ENCODE measurements at regions not wholly inside any gene's neighbourhood (a gene's known extent, or its start where the extent isn't known, plus 50 kb on each side); places are given as distances from the start of the nearest gene placed in this dataset.

DNA sequence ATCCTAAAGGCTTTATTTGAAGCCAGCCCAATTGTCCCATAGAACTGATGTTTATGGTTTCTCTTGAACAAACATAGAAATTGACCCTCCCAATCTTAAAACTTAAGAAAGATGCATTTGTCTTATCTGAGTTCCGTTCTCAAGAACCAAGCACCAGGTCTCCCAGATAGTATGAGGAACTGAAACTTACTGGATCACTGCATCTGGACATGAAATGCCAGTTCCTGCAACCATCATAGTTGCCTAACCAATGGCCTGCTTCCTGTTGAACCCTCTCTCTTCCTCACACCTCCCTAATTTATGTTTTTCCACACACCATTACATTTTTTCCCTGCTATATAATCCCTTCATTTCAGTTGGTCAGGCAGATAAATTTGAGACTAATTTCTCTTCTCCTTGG is 478.9 kb downstream of the HTR1A start:
- no peaks in the 10 kb centered on the region for H3K36me3 ChIP-seq (ENCODE audit: control insufficient read depth in 2 of 4, insufficient read depth in 4 of 4, low read length in 3 of 4)
- no peak for TF ChIP-seq POLR2A (IDR thresholded peaks at IDR 0.05; ENCODE audit: control extremely low read depth in 1 of 2, low read depth in 2 of 2, low read length in 2 of 2)
- TF ChIP-seq BACH1 (IDR thresholded peaks at IDR 0.05; ENCODE audit: low read length), result no peak
- TF ChIP-seq SIX5 (IDR thresholded peaks at IDR 0.05; ENCODE audit: low read depth, low read length), result no peak
- no peak for TF ChIP-seq FOSL1 (IDR thresholded peaks at IDR 0.05; ENCODE audit: insufficient read depth, low read depth, low read length)
- DNase-seq (ENCODE audit: low read depth in 1 of 2, low spot score in 2 of 2) (no peak), FAIRE-seq (no peak)
- H2BK120ac ChIP-seq (replicated peaks; ENCODE audit: low read depth, low read length), result no peak overlapping the region
- H3K9me3 ChIP-seq (ENCODE audit: insufficient read depth in 2 of 2, low read depth in 1 of 2, low read length in 1 of 2), result peaks cover 0 to 8% of the 10 kb centered on the region in 2 experiments; a peak in 2 of 4 replicates
- H3K79me2 ChIP-seq (ENCODE audit: control insufficient read depth in 1 of 2, insufficient read depth in 2 of 2, low read length in 2 of 2), result no peaks in the 10 kb centered on the region
- H3K79me1 ChIP-seq (ENCODE audit: low read depth, low read length), result no peaks in the 10 kb centered on the region
- no peak overlapping the region for H3K56ac ChIP-seq (replicated peaks; ENCODE audit: insufficient read length, low read depth, low read length)
- H3K4me3 ChIP-seq (ENCODE audit: extremely low read depth in 1 of 4, insufficient read depth in 2 of 4, low read depth in 3 of 4, low read length in 4 of 4), result no peak overlapping the region
- H3K18ac ChIP-seq (ENCODE audit: extremely low read depth, low read length), result no peak overlapping the region
- H2BK20ac ChIP-seq (ENCODE audit: low read length), result no peak overlapping the region
- no peak overlapping the region for H4K8ac ChIP-seq (ENCODE audit: extremely low read depth, insufficient read depth, low read length)
- no peak overlapping the region for H3K4ac ChIP-seq (replicated peaks; ENCODE audit: insufficient read length, low read depth, low read length)
- POLR2A ChIA-PET (ENCODE audit: partially characterized antibody), result no interaction called here
- no peak overlapping the region for H3K14ac ChIP-seq (ENCODE audit: insufficient read length)
- H4K91ac ChIP-seq (replicated peaks; ENCODE audit: insufficient read length, low read length), result no peak overlapping the region
- no peak overlapping the region for H3K9ac ChIP-seq (replicated peaks in 1 of 4; ENCODE audit: extremely low read depth in 1 of 4, low read depth in 3 of 4, low read length in 3 of 4)
- no peak overlapping the region for H3K27ac ChIP-seq (ENCODE audit: low read depth, low read length)
- no peaks in the 10 kb centered on the region for H4K20me1 ChIP-seq (replicated peaks in 1 of 2; ENCODE audit: control insufficient read depth in 1 of 2, insufficient read depth in 2 of 2, low read length in 2 of 2)
- H2BK12ac ChIP-seq (ENCODE audit: low read depth, low read length), result no peak overlapping the region
- H3K4me2 ChIP-seq (ENCODE audit: insufficient read depth in 1 of 2, low read depth in 2 of 2, low read length in 2 of 2), result no peak overlapping the region
- no peak overlapping the region for H4K5ac ChIP-seq (ENCODE audit: insufficient read length, low read depth, low read length)
- H2BK5ac ChIP-seq (ENCODE audit: low read depth, low read length), result no peak overlapping the region
- no peaks in the 10 kb centered on the region for H3K27me3 ChIP-seq (replicated peaks in 1 of 4; ENCODE audit: control insufficient read depth in 3 of 4, extremely low read depth in 1 of 4, insufficient read depth in 3 of 4, low read length in 3 of 4)
- H3K23ac ChIP-seq (ENCODE audit: insufficient read length), result no peak overlapping the region
- H3K4me1 ChIP-seq (replicated peaks in 1 of 4; ENCODE audit: control insufficient read depth in 3 of 4, insufficient read depth in 4 of 4, low read length in 3 of 4), result no peaks in the 10 kb centered on the region
- CTCF ChIA-PET (ENCODE audit: partially characterized antibody), result no interaction called here
- H2AFZ ChIP-seq (ENCODE audit: low read length), result no peak overlapping the region
- 93% methylated on average over 1 of the region's 1 CpG; no CpG with 5 or more reads in 1 of the 2 experiments for WGBS, 2 experiments (ENCODE audit: extremely low coverage in 1 of 2, insufficient coverage in 1 of 2, insufficient read length in 1 of 2, insufficient replicate concordance in 2 of 2, low coverage in 1 of 2, low lambda C conversion rate in 2 of 2, missing lambda C conversion rate in 1 of 2)
- no peak overlapping the region for H2BK15ac ChIP-seq (ENCODE audit: low read length)
- no peak overlapping the region for H2AK5ac ChIP-seq (ENCODE audit: low read depth, low read length)
- no peaks in the 10 kb centered on the region for H3K23me2 ChIP-seq (ENCODE audit: low read depth, low read length)

Measured in H1 (cell line).